ENCODE measurements at regions not wholly inside any gene's neighbourhood (a gene's known extent, or its start where the extent isn't known, plus 50 kb on each side); places are given as distances from the start of the nearest gene placed in this dataset.

GRCh38 chr11:97367406-97368083 lies 977.7 kb downstream of the JRKL start:
- no peaks in the 10 kb centered on the region for H3K27me3 Mint-ChIP-seq
- H3K4me1 Mint-ChIP-seq (ENCODE audit: low read depth): no peaks in the 10 kb centered on the region
- no peak for TF ChIP-seq CTCF (IDR thresholded peaks at IDR 0.05; ENCODE audit: unreplicated experiment)
- no peak overlapping the region for H3K27ac Mint-ChIP-seq
- no peaks in the 10 kb centered on the region for H3K36me3 Mint-ChIP-seq (ENCODE audit: insufficient read depth)
- no peak overlapping the region for H3K4me3 Mint-ChIP-seq (ENCODE audit: low read depth)
- DNase-seq (ENCODE audit: low spot score, unreplicated experiment): no peak
- H3K9me3 Mint-ChIP-seq (ENCODE audit: low read depth): peaks cover 35% of the 10 kb centered on the region

- Mint-ChIP-seq H3K27ac (no peak overlapping the region), H3K4me1 (ENCODE audit: low read depth) (no peaks in the 10 kb centered on the region), H3K4me3 (ENCODE audit: low read depth) (no peak overlapping the region), H3K36me3 (ENCODE audit: insufficient read depth) (no peaks in the 10 kb centered on the region), H3K27me3 (no peaks in the 10 kb centered on the region), H3K9me3 (ENCODE audit: low read depth) (peaks cover 6% of the 10 kb centered on the region)
- TF ChIP-seq CTCF (IDR thresholded peaks at IDR 0.05; ENCODE audit: unreplicated experiment): no peak
- no peak for DNase-seq (ENCODE audit: low spot score, unreplicated experiment)
These were observed 999.5 kb downstream of the JRKL start for GRCh38 chr11:97389270-97389669.

GRCh38 chr11:97398246-97398645 lies 1008.4 kb downstream of the JRKL start:
- Mint-ChIP-seq H3K4me3 (ENCODE audit: low read depth) (no peak overlapping the region), H3K36me3 (ENCODE audit: insufficient read depth) (no peaks in the 10 kb centered on the region), H3K27ac (no peak overlapping the region), H3K9me3 (ENCODE audit: low read depth) (no peaks in the 10 kb centered on the region), H3K4me1 (ENCODE audit: low read depth) (no peaks in the 10 kb centered on the region), H3K27me3 (no peaks in the 10 kb centered on the region)
- no peak for DNase-seq (ENCODE audit: low spot score, unreplicated experiment)
- TF ChIP-seq CTCF (IDR thresholded peaks at IDR 0.05; ENCODE audit: unreplicated experiment): no peak

- H3K4me3 Mint-ChIP-seq (ENCODE audit: low read depth): no peak overlapping the region
- DNase-seq (ENCODE audit: low spot score, unreplicated experiment): no peak
- H3K27me3 Mint-ChIP-seq: no peaks in the 10 kb centered on the region
- no peaks in the 10 kb centered on the region for H3K36me3 Mint-ChIP-seq (ENCODE audit: insufficient read depth)
- H3K9me3 Mint-ChIP-seq (ENCODE audit: low read depth): peaks cover 5% of the 10 kb centered on the region
- TF ChIP-seq CTCF (IDR thresholded peaks at IDR 0.05; ENCODE audit: unreplicated experiment): no peak
- H3K4me1 Mint-ChIP-seq (ENCODE audit: low read depth): no peaks in the 10 kb centered on the region
- H3K27ac Mint-ChIP-seq: no peak overlapping the region
These were observed 1019.3 kb downstream of the JRKL start for GRCh38 chr11:97409141-97409540.

GRCh38 chr11:97414801-97415200 lies 1025.0 kb downstream of the JRKL start:
- Mint-ChIP-seq H3K36me3 (ENCODE audit: insufficient read depth) (no peaks in the 10 kb centered on the region), H3K9me3 (ENCODE audit: low read depth) (peaks cover 14% of the 10 kb centered on the region), H3K4me1 (ENCODE audit: low read depth) (no peaks in the 10 kb centered on the region), H3K4me3 (ENCODE audit: low read depth) (no peak overlapping the region), H3K27me3 (no peaks in the 10 kb centered on the region), H3K27ac (no peak overlapping the region)
- no peak for TF ChIP-seq CTCF (IDR thresholded peaks at IDR 0.05; ENCODE audit: unreplicated experiment)
- no peak for DNase-seq (ENCODE audit: low spot score, unreplicated experiment)

Measured in progenitor cell of endocrine pancreas (in vitro differentiated cells).